GM19324 (cell line): ENCODE measurements at regions not wholly inside any gene's neighbourhood (a gene's known extent, or its start where the extent isn't known, plus 50 kb on each side); places are given as distances from the start of the nearest gene placed in this dataset.

Experiments
- ATAC-seq: cut with Tn5 transposase; IDR thresholded peaks from one replicate; pipeline ENCODE4 v1.9.1; 2021; ENCODE audit warnings: mild to moderate bottlenecking, moderate library complexity; ENCODE audit not compliant: unreplicated experiment, low FRiP score

DNA sequence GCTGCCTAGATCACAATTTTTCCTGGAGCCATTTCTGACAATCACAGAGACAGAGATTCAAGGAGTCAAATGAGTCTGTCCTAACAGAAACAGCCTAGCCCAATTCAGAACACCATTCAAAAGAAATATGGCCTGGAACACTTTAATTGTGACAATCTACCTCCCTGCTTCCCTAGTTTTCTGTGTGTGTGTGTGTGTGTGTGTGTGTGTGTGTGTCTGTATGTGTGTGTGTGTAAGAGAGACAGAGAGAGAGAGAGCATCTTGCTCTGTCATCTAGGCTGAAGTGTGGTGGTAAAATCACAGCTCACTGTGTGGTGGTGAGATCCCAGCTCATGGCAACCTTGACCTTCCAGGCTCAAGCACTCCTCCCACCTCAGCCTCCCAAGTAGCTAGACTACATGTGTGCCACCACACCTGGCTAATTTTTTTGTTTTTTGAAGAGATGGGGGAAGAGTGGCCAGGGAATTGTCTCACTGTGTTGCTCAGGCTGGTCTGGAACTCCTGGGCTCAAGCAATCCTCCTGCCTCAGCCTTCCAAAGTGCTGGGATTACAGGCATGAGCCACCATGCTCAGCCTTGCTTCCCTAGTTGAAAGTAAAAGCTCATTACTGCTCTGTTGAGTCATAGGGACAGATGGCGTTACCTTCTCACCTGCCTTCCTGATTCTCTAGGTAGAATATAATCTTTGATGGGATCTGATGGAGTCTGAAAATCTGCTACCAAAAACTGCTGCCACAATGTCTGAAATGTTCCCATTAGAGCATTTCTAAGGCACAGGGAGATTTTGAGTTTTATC lies 89.6 kb upstream of the BEND6 start:
- ATAC-seq: no peak

DNA sequence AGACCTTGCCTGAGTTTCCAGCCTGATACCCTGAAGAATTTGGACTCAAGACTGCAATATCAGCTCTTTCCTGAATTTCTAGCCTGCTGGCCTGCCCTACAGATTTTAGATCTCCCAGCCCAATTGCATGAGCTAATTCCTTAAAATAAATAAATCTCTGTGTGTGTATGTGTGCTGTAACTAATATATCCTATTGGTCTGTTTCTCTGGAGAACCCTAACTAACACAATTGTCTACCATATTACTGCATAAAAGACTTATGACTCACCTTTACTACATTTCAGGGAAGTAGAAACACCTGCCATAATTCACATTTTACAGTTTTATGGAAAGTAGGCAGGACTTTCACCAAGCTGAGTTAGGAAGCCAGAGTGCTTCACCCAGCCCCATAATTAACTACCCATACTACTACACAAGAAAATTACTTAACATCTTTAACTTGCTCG lies 90.7 kb upstream of the BEND6 start:
- ATAC-seq: no peak

DNA sequence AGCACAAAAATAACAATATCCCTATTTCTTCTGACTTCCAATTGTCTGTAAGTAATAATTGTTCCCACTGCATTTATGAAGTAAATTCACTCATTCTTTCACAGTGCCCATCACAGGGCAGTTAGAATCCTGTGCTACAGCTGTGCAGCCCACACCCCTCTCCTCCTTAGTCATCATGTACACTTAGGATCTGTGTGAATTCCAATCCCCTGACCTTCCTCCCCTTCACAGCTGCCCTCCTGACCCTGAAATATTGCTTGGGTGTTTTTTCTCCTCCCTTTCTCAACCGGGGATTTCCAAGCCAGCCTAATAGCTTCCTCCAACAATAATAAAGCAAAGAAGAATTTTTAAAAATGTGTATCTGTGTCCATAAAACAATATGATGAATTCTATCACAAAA lies 91.5 kb upstream of the BEND6 start:
- ATAC-seq: no peak

DNA sequence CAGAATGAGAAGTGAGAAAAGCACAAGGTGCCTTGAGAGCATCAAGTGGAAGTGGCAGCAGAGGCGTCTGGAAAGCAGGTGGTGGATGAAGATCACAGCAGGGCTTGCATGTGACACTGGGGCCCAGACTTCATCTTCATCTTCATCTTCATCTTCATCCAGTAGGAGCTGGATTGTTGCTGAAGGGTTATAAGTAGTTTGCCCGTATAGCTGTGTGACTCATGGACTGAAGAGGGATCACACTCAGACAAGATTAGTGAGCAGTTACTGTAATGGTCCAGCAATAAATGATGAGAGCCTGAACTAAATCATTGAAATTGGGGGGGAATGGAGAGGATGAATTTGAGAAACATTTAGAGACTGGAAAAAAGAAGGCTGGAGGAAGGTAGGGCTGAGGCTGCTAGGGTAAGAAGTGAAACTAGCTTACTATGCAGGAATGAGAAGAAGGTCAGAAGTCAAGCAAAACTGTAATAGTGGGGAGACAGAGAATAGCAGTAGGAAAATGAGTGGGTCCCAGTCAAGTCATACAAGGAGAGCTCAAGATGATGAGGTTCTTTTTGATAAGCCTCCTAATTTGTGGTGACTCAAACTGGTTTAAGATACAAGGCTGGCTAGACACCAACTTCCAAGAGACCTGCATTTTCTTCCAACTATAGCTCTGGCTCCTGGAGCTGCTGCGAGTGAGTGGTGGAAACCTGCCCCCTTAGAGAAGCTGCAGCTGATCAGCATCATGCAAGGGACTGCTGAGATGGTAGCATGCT lies 92.3 kb upstream of the BEND6 start:
- no peak for ATAC-seq

DNA sequence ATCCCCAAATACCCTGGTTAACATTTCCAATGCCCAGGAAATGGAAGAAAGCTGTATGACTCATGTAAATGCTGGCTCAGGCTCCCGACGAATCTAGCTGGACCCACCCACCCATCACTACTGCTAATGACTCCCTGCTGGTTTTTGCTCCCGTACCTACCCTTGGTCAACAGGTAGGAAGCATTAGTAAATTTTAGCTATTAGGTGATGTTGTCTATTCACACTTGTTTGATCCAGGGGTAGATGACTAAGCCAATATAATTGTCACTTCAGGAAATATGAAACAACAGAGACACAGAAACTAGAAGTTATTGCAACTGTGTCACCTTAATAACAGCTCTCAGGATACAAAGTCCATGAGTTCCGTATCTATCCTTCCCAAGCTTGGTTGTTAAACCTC lies 94.4 kb upstream of the BEND6 start:
- no peak for ATAC-seq

DNA sequence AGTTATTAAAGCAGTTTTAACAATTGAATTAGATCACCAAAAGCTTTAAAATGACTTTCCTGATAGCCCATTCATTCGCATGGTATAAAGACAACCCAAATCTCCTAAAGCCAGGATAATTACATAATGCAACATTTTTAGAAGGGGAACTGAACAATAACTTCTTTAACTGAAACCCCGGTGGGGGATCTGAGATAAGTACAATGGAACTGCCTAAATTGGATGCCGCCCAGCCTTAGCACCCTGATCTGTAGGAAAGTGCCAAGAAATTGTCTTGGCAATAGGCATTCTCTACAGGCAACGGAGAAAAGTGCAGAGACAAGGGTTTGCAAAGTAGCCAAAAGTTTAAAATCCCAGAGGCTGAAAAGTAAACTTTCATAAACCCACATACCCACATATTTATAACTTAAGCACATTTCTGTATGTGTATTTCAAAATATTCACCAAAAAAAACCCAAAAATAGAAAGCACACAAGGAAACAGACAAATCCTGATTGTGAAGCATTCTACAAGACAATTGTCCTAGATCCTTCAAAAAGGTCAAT lies 98.8 kb upstream of the BEND6 start:
- no peak for ATAC-seq

DNA sequence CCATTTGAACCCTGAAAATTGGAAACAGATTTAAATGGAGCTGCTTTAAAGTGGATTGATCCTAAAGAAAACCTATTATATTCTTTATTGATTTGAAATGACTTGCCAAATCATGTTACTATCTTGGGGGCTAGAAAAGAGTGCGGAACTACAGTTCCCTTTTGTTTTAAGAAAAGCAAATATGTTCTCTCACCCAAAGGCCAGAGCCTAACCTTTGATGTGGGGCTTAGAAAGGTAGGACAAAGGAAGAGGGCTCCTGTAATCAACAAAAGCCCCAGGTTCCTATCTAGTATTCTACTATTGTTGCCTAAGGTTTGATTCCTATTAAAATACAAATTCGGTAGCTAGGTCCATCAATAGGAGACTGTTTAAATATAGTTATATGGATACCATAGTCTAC lies 100.8 kb upstream of the BEND6 start:
- ATAC-seq: no peak

DNA sequence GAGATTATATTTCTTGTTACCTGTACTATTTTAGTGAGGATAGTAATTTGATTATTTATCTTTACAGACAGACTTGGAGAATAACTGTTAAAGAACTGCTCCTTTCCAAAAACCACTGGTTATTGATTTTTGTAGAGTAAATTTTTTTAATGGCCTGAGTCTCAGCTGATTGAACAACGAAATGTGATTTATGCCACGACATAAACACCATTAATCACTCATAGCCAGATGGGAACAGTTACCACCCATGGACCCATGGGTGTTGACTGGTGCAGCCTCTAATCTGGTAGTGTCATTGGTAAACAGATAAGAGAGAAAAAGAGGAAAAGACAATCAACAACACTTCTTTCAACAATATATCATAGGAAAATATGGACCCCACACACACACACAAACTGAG lies 101.4 kb upstream of the BEND6 start:
- no peak for ATAC-seq

DNA sequence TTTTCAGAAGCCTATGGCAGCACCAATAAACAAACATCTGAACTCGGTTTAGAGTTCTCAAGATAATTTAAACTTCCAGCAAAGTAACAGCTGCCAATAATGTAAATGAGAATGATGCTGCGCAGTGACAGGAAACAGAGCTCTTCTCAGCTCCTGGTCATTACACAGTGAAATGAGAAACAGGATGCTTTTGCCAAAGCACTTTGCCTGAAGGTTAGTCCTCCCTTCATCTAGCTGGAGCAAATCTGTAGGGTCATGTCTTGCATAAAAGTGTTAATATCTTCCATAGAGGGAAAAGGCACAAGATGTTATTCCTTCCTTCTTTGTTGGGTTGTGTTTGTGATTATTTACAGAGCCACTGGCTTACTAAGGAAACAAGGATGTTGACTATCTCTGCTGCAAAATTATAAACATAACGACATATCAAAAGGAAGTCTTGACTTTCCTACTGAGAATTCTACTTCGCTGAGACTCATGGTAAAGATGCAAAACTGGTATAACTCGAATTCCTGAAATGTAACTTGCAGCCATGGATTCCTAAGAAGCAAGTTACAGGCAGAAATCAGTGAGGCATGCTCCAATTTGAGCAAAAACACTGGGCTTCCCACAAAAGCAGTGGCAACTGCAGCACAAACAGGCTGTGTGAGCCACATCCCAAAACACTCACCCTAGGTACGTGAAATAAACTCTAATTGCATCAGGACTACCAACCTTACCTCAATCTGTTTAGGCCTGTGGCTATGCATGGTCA lies 102.5 kb upstream of the BEND6 start:
- ATAC-seq: peak; percentile 25

DNA sequence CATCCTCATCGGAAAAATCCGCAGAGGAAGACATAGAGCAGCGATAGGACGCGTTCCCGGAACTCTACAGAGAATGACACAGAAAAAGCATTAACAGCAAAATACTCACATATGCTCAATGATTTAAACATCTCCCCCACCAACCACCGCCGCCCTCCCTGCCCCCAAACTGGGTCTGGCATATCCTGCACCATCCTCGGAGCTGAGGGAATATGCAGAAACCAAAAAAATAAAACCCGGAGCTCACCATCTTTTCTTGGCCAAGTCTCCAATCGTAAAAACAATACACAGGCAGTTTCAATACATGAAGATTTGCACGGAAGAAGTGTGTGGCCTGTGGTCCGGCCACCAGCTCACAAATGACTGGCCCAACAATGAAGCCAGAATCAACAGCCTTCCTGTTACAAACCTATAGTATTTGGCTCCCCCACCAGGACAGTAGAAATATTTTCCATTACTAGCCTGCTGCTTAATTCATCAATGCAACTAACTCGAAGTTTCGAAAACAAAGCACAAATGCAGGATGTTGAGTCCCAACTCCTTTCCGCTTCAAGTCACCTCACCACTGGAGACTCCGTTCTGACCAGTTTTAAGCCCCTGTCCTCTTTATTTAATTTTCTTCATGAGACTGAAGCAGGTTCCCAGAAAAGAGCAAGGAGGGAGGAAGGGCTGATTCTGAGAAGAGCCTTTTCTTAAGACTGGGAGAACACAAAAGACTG lies 103.2 kb upstream of the BEND6 start:
- peak; percentile 86 for ATAC-seq

DNA sequence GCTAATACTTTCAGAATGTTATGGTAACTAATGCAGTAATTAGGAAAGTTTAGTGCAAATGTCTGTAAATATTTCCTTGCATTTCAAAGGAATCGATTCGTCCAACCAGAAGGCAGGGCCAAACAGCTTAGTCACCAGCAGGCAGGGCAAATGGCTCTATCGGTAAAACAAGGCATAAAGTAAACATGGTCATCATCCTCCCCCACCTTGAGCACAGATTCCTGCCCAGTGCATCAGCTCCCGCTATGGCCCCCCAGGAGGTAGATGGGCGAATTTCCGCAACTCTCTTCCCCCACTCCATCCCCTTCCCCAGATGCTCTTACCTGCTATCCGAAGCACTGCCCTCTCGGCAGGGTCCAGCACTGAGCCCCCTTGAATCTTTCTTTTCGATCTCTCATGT lies 103.8 kb upstream of the BEND6 start:
- peak; percentile 8 for ATAC-seq

DNA sequence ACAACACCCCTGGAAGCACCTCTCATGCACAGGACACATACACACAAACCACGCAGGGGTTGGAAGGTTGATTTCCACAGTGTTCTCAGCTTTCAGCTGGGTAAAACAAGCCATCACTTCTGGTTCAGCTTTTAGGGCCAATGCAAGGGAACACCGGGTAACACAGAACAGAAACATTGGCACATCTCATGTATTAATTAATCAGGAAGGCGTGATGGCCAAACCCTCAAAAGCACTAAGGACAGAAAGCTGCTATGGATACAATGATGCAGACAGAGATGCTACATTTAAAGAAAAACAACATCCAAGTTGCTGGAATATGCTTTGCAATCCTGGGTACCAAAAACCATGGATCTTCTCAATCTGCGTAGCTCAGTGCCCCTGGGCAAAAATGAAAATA lies 104.3 kb upstream of the BEND6 start:
- ATAC-seq: no peak

DNA sequence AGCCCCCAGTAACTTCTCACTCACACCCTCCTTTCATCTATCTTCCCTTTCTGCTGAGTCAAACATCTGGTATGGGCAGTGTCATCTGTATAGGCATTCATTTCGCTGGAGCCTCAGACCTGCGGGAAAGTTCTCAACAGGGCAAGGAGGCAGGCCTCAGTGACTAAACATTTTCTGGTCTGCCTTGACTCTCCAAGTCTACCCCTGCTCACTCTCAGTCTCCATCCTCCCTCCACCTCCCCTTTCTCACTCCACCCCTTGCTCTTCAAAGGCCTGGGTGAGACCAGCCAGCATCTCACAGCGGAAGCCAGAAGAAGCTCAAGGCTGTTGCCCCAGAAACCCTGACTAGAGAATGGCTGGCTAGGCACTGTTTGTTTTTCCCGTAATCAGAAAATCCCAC lies 105.0 kb upstream of the BEND6 start:
- ATAC-seq: no peak

DNA sequence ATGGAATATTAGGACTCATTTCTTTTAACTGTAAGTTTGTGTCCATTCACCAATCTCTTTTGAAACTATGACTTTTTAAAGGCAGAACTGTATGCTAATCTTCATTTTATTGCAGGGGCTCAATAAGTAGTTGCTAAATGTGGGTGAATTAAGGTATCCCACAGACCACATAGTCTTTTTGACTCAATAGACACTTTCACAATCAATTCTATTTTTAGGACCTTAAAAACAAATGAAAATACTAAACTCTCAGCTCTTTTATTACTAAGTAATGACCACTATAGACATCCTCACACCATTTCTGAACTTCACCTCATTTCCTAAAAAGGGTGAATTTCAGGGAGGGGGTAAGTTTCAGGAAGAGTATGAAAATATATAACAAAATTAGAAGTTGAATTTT lies 106.8 kb upstream of the BEND6 start:
- no peak for ATAC-seq

DNA sequence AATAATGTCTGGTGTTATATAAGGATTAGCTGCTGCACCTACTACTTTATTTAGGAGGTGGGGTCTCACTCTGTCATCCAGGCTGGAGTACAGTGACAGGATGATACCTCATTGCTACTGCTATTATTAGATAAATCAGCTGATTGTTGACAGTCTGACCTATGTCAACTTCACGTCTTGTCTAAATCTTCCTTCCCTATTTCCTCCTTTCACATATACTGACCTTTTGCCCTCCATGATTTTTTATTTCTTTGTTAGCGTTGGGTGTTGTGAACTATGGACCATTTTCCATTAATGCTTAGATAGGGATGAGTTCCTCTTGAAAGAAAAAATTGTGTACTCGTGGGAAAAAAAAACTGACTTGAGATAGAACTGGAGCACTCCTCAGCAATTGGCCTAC lies 109.9 kb upstream of the BEND6 start:
- no peak for ATAC-seq

DNA sequence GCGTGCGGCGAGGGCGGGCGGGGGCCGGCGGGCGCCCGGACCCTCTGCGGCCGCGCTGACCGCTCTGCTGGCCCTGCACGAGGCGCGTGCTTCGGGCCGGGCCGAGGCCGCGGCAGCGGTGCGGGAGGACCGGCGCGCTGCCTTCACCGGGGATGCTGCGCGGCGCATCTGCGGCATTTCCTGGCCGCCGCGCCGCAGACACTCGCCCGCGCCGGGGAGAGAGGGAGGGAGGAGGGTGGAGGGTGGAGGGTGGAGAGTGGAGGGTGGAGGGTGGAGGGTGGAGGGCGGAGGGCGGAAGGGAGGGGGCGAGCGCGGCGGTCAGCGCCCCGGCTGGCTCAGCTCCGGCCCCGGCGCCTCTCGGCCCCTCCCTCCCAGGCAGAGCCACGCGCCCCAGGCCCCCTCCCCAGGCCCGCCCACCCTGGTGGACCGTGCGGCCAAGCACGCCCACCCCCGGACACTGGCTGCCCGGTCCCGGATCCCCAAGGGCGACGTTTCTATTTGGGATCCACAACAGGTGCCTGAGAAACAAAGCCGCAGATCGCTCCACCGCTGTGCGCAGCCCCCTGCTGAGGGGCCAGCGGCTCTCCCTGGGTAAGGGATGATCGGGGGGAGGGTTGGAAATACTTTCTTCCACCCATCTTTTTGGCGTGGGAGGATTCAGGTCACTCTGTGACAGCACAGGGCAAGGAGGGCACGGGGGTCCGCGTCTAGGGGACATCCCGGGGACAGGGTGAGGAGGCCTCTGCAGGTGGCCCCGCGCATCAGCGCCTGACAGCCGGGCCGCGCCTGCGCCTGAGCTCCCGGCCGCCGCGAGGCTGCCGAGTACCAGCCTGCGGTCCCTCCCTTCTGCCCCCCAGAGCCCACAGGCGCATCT lies 111.2 kb upstream of the BEND6 start:
- ATAC-seq: peak; percentile 84

DNA sequence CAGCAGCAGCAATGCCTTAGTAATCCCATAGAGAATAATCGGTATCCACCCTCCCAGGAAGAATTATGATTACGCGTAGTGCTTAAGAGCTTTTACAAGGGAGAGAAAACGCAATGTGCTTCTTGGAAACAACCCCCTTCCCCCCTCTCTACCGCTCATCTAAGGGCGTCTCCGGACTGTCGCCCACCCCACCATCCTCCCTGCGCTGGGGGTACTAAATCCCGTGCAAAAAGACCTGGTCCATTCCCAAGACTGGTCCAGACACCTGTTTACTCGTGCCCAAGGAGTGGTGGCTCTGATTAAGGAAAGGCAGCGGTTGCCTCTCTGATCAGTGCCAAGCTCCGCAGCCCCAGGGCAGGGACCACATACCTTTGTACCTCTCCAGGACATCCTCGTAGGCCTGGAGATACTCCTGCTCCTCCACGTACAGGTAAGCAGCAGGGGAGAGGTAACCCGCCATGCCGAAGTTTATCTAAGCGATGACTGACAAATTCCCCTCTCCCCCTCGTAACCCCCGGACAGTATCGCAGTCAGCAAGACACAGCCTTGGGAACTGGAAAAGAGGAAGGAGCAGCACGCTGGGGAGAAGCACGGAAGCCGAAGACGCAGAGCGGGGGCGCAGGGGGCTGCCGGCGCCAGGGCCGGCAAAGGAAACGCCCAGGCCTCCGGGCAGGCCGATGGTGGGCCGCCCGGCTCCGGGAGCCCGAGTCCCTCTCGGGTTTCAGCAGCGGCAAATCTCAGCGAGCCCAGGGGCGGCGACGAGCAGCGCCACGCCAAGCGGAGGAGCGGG lies 112.0 kb upstream of the BEND6 start:
- peak; percentile 15 for ATAC-seq

DNA sequence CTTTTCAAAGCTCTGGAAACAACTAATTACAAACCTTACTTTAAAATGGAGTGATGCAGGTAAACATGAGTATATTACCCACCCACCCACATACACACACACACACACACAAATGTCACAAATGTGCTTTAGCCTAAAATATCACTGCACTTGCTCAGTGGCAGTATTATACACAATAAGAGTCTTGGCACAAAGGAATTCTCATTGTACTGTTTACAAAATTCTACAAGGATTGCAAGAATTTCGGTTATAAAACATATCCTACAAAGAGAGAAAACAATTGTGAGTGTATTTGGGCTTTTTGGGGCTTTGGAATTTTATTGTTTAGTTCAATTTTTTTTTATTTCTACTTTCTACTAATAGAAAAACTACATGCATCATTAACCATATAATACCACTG lies 113.2 kb upstream of the BEND6 start:
- no peak for ATAC-seq

DNA sequence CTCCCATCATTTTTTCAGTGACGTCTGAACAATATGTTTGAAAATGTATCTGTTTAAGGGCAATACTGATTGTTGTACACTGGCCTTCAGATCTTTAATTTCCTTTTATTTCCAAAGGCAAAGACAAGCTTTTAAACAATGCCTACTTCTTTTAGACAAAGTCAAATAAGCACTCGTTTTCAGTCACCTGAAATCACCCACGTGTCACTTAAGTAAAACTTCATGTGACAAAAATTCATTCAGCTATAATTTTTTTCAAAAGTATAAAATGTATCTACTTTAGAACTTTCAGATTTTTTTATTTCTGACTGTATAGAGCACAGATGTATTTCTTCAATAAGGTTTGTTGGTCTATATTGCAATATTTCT lies 113.5 kb upstream of the BEND6 start:
- ATAC-seq: no peak
